ENCODE measurements at regions not wholly inside any gene's neighbourhood (a gene's known extent, or its start where the extent isn't known, plus 50 kb on each side); places are given as distances from the start of the nearest gene placed in this dataset.

GRCh38 chr20:7355051-7355450 lies 585.2 kb downstream of the HAO1 start:
- Histone ChIP-seq H4K12ac (ENCODE audit: low read depth, low read length) (no peak overlapping the region), H2AK5ac (ENCODE audit: low read length) (no peak overlapping the region), H3K79me2 (ENCODE audit: control insufficient read depth, insufficient read depth, low read length, poor library complexity) (no peaks in the 10 kb centered on the region), H3K79me1 (ENCODE audit: low read length) (no peaks in the 10 kb centered on the region), H3K18ac (ENCODE audit: low read length) (no peak overlapping the region), H4K8ac (ENCODE audit: low read depth, low read length) (no peak overlapping the region), H3K36me3 (ENCODE audit: control insufficient read depth in 1 of 2, insufficient read depth in 2 of 2, low read length in 2 of 2) (no peaks in the 10 kb centered on the region), H3K14ac (ENCODE audit: low read length) (no peak overlapping the region), H3K4me3 (ENCODE audit: low read depth, low read length) (no peak overlapping the region), H3K23ac (ENCODE audit: low read length) (no peak overlapping the region), H3K4ac (ENCODE audit: low read depth, low read length) (no peak overlapping the region), H2BK120ac (ENCODE audit: insufficient read depth, low read length, poor library complexity) (no peak overlapping the region), H2BK12ac (ENCODE audit: low read length) (no peak overlapping the region), H3K4me1 (ENCODE audit: control insufficient read depth in 1 of 2, insufficient read depth in 2 of 2, low read length in 2 of 2) (no peaks in the 10 kb centered on the region), H3K4me2 (ENCODE audit: low read length) (no peak overlapping the region), H3K9ac (ENCODE audit: low read length) (no peak overlapping the region), H4K91ac (ENCODE audit: low read depth, low read length) (no peak overlapping the region), H2BK5ac (ENCODE audit: low read depth, low read length, poor library complexity) (no peak overlapping the region), H3K27ac (ENCODE audit: low read depth, low read length) (no peak overlapping the region), H3K27me3 (ENCODE audit: insufficient read depth, low read length) (no peaks in the 10 kb centered on the region), H3K9me3 (ENCODE audit: insufficient read depth, low read depth, low read length) (no peaks in the 10 kb centered on the region), H2AFZ (ENCODE audit: insufficient read depth, low read length, poor library complexity) (no peak overlapping the region)
- WGBS (ENCODE audit: extremely low coverage, insufficient coverage, insufficient read length), result no CpG with 5 or more reads among the region's 2 CpGs
- DNase-seq, result no peak

DNA sequence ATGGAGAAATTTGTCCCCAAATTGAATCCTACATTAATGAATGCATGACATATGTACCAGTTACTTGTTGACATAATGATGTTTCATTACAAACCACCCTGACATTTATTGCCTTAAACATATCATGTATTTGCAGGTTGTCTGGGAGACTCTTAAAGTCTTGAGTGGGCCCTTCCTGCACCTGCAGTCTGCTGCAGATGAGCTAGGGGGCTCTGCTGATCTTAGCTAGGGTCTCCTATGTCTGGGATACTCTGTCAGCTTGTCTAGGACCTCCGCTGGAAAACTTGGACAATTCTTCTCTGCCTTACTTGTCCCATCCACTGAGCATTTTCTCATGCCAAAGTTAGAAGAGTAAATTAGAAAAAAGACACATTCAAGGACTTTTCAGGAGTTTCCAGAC lies 581.6 kb downstream of the HAO1 start:
- Histone ChIP-seq H3K27ac (ENCODE audit: low read depth, low read length) (no peak overlapping the region), H3K14ac (ENCODE audit: low read length) (no peak overlapping the region), H3K9me3 (ENCODE audit: insufficient read depth, low read depth, low read length) (no peaks in the 10 kb centered on the region), H3K27me3 (ENCODE audit: insufficient read depth, low read length) (no peaks in the 10 kb centered on the region), H2BK5ac (ENCODE audit: low read depth, low read length, poor library complexity) (no peak overlapping the region), H3K79me2 (ENCODE audit: control insufficient read depth, insufficient read depth, low read length, poor library complexity) (no peaks in the 10 kb centered on the region), H3K79me1 (ENCODE audit: low read length) (no peaks in the 10 kb centered on the region), H3K4me2 (ENCODE audit: low read length) (no peak overlapping the region), H3K18ac (ENCODE audit: low read length) (no peak overlapping the region), H3K23ac (ENCODE audit: low read length) (no peak overlapping the region), H2AFZ (ENCODE audit: insufficient read depth, low read length, poor library complexity) (no peak overlapping the region), H4K8ac (ENCODE audit: low read depth, low read length) (no peak overlapping the region), H3K4me3 (ENCODE audit: low read depth, low read length) (no peak overlapping the region), H2AK5ac (ENCODE audit: low read length) (no peak overlapping the region), H2BK12ac (ENCODE audit: low read length) (no peak overlapping the region), H3K4me1 (ENCODE audit: control insufficient read depth in 1 of 2, insufficient read depth in 2 of 2, low read length in 2 of 2) (no peaks in the 10 kb centered on the region), H3K9ac (ENCODE audit: low read length) (no peak overlapping the region), H4K12ac (ENCODE audit: low read depth, low read length) (no peak overlapping the region), H3K36me3 (ENCODE audit: control insufficient read depth in 1 of 2, insufficient read depth in 2 of 2, low read length in 2 of 2) (no peaks in the 10 kb centered on the region), H3K4ac (ENCODE audit: low read depth, low read length) (no peak overlapping the region), H2BK120ac (ENCODE audit: insufficient read depth, low read length, poor library complexity) (no peak overlapping the region), H4K91ac (ENCODE audit: low read depth, low read length) (no peak overlapping the region)
- no CpG with 5 or more reads among the region's 1 CpG for WGBS (ENCODE audit: extremely low coverage, insufficient coverage, insufficient read length)
- DNase-seq, result no peak

GRCh38 chr20:7359739-7360138 lies 580.5 kb downstream of the HAO1 start:
- H3K79me2 ChIP-seq (ENCODE audit: control insufficient read depth, insufficient read depth, low read length, poor library complexity), result no peaks in the 10 kb centered on the region
- H2AFZ ChIP-seq (ENCODE audit: insufficient read depth, low read length, poor library complexity), result no peak overlapping the region
- H3K4me1 ChIP-seq (ENCODE audit: control insufficient read depth in 1 of 2, insufficient read depth in 2 of 2, low read length in 2 of 2), result no peaks in the 10 kb centered on the region
- H3K27ac ChIP-seq (ENCODE audit: low read depth, low read length), result no peak overlapping the region
- no peak overlapping the region for H3K18ac ChIP-seq (ENCODE audit: low read length)
- H3K9ac ChIP-seq (ENCODE audit: low read length), result no peak overlapping the region
- no peak overlapping the region for H2BK5ac ChIP-seq (ENCODE audit: low read depth, low read length, poor library complexity)
- H3K4me2 ChIP-seq (ENCODE audit: low read length), result no peak overlapping the region
- no peak overlapping the region for H4K12ac ChIP-seq (ENCODE audit: low read depth, low read length)
- no peaks in the 10 kb centered on the region for H3K27me3 ChIP-seq (ENCODE audit: insufficient read depth, low read length)
- H3K79me1 ChIP-seq (ENCODE audit: low read length), result no peaks in the 10 kb centered on the region
- H3K9me3 ChIP-seq (ENCODE audit: insufficient read depth, low read depth, low read length), result peaks cover 2% of the 10 kb centered on the region
- H2BK12ac ChIP-seq (ENCODE audit: low read length), result no peak overlapping the region
- no peak overlapping the region for H4K91ac ChIP-seq (ENCODE audit: low read depth, low read length)
- H2AK5ac ChIP-seq (ENCODE audit: low read length), result no peak overlapping the region
- H3K4me3 ChIP-seq (ENCODE audit: low read depth, low read length), result no peak overlapping the region
- DNase-seq, result no peak
- H4K8ac ChIP-seq (ENCODE audit: low read depth, low read length), result no peak overlapping the region
- no peaks in the 10 kb centered on the region for H3K36me3 ChIP-seq (ENCODE audit: control insufficient read depth in 1 of 2, insufficient read depth in 2 of 2, low read length in 2 of 2)
- no peak overlapping the region for H3K23ac ChIP-seq (ENCODE audit: low read length)
- WGBS (ENCODE audit: extremely low coverage, insufficient coverage, insufficient read length), result no CpG with 5 or more reads among the region's 3 CpGs
- H3K4ac ChIP-seq (ENCODE audit: low read depth, low read length), result no peak overlapping the region
- H3K14ac ChIP-seq (ENCODE audit: low read length), result no peak overlapping the region
- no peak overlapping the region for H2BK120ac ChIP-seq (ENCODE audit: insufficient read depth, low read length, poor library complexity)

- WGBS (ENCODE audit: extremely low coverage, insufficient coverage, insufficient read length), result no CpG with 5 or more reads among the region's 3 CpGs
- no peak overlapping the region for H2BK120ac ChIP-seq (ENCODE audit: insufficient read depth, low read length, poor library complexity)
- H3K9ac ChIP-seq (ENCODE audit: low read length), result no peak overlapping the region
Measured at GRCh38 chr20:7361321-7361720, 578.9 kb downstream of the HAO1 start.

More at GRCh38 chr20:7361321-7361720, 578.9 kb downstream of the HAO1 start:
- H3K18ac ChIP-seq (ENCODE audit: low read length), result no peak overlapping the region
- H3K36me3 ChIP-seq (ENCODE audit: control insufficient read depth in 1 of 2, insufficient read depth in 2 of 2, low read length in 2 of 2), result no peaks in the 10 kb centered on the region
- no peak overlapping the region for H3K4me3 ChIP-seq (ENCODE audit: low read depth, low read length)
- H3K27ac ChIP-seq (ENCODE audit: low read depth, low read length), result no peak overlapping the region
- peaks cover 2% of the 10 kb centered on the region for H3K9me3 ChIP-seq (ENCODE audit: insufficient read depth, low read depth, low read length)
- H3K4me2 ChIP-seq (ENCODE audit: low read length), result no peak overlapping the region
- DNase-seq, result no peak
- no peaks in the 10 kb centered on the region for H3K27me3 ChIP-seq (ENCODE audit: insufficient read depth, low read length)
- no peak overlapping the region for H2AK5ac ChIP-seq (ENCODE audit: low read length)
- no peak overlapping the region for H3K14ac ChIP-seq (ENCODE audit: low read length)
- H3K4ac ChIP-seq (ENCODE audit: low read depth, low read length), result no peak overlapping the region
- H4K91ac ChIP-seq (ENCODE audit: low read depth, low read length), result no peak overlapping the region
- no peaks in the 10 kb centered on the region for H3K4me1 ChIP-seq (ENCODE audit: control insufficient read depth in 1 of 2, insufficient read depth in 2 of 2, low read length in 2 of 2)
- H2BK5ac ChIP-seq (ENCODE audit: low read depth, low read length, poor library complexity), result no peak overlapping the region
- H4K8ac ChIP-seq (ENCODE audit: low read depth, low read length), result no peak overlapping the region
- H4K12ac ChIP-seq (ENCODE audit: low read depth, low read length), result no peak overlapping the region
- H2BK12ac ChIP-seq (ENCODE audit: low read length), result no peak overlapping the region
- no peaks in the 10 kb centered on the region for H3K79me2 ChIP-seq (ENCODE audit: control insufficient read depth, insufficient read depth, low read length, poor library complexity)
- H2AFZ ChIP-seq (ENCODE audit: insufficient read depth, low read length, poor library complexity), result no peak overlapping the region
- H3K23ac ChIP-seq (ENCODE audit: low read length), result no peak overlapping the region
- no peaks in the 10 kb centered on the region for H3K79me1 ChIP-seq (ENCODE audit: low read length)

All from trophoblast cell (in vitro differentiated cells and primary cell).